Ureter (tissue), 1 donor: ENCODE measurements at regions not wholly inside any gene's neighbourhood (a gene's known extent, or its start where the extent isn't known, plus 50 kb on each side); places are given as distances from the start of the nearest gene placed in this dataset.
"Not testable (repeated sequence)": the region's sequence is repeated elsewhere in the genome, so short reads cannot be mapped to it uniquely, and the experiment has no call there.

Experiments
- DNase-seq: peaks from one replicate; pipeline ENCODE4 v3.0.0-alpha.2; 2020; ENCODE audit warnings: low spot score
- donor health status: DM: yes; HTN: yes; CAD: no.

DNA sequence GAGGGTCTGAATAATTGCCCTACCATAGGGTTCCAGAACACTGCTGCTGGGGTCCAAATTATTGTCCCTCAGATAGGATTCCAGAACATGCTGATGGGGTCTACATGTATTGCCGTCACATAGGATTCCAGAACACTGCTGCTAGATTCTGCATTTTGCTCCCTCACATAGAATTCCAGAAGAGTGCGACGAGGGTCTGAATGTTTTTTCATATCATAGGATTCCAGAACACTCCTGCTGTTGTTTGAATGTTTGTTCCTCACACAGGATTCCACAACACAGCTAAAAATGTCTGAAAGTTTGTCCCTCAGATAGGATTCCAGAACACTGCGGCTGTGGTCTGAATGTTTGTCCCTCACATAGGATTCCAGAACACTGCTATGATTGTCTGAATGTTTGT, 198.1 kb downstream of the FOXD4L6 start:
- DNase-seq: not testable (repeated sequence)

DNA sequence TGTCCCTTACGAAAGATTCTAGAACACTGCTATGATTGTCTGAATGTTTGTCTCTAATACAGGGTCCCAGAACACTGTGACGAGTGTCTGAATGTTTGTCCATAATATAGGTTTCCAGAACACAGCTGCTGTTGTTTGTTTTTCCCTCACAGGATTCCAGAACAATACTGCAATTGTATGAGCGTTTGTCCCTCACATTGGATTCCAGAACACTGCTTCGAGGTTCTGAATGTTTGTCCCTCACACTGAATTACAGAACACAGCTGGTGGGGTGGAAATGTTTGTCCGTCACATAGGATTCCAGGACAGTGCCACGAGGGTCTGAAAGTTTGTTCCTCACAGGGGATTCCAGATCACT, 199.0 kb downstream of the FOXD4L6 start:
- DNase-seq: not testable (repeated sequence)

DNA sequence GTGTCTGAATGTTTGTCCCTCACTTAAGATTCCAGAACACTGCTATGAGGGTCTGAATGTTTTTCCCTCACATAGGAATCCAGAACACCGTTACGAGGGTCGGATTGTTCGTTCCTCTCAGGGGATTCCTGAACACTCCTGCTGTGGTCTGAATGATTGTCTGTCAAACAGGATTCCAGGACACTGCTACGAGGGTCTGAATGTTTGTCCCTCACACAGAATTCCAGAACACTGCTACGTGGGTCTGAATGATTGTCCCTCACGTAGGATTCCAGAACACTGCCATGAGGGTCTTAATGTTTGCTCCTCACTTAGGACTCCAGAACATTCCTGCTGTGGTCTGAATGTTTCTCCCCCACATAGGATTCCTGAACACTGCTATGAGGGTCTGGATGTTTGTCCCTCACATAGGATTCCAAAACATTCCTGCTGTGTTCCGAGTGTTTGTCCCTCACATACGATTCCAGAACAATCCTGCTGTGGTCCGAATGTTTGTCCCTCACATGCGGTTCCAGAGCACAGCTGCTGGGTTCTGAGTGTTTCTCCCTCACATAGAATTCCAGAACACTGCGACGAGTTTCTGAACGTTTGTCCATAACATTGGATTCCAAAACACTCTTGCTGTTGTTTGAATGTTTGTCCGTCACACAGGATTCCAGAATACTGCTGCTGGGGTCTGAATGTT, 199.5 kb downstream of the FOXD4L6 start:
- no peak for DNase-seq

DNA sequence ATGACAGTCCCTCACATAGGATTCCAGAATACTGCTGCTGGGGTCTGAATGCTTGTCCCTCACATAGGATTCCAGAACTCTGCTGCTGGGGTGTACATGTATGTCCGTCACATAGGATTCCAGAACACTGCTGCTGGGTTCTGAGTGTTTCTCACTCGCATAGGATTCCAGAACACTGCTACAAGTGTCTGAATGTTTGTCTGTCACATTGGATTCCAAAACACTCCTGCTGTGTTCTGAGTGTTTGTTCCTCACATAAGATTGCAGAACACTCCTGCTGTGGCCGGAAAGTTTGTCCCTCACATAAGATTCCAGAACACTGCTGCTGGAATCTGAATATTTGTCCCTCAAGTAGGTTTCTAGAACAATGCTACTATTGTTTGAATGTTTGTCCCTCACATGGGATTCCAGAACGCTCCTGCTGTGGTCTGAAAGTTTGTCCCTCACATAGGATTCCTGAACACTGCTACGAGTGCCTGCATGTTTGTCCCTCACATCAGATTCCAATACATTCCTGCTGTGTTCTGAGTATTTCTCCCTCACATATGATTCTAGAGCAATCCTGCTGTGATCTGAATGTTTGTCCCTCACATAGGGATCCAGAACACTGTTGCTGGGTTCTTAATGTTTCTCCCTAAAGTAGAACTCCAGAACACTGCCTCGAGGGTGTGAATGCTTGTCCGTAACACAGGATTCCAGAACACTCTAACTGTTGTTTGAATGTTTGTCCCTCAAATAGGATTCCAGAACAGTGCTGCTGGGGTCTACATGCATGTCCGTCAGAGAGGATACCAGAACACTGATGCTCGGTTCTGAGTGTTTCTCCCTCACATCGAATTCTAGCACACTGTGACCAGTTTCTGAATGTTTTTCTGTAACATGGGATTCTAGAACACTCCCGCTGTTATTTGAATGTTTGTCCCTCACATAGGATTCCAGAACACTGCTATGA, 200.4 kb downstream of the FOXD4L6 start:
- DNase-seq: no peak

DNA sequence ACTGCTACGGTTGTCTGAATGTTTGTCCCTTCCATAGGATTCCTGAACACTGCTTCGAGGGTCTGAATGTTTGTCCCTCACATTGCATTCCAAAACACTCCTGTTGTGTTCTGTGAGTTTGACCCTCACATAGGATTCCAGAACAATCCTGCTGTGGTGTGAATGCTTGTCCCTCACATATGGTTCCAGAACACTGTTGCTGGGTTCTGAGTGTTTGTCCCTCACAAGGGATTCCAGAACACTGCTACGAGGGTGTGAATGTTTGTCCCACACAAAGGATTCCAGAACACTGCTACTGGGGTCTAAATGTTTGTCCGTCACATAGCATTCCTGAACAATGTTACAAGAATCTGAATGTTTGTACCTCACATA, 201.2 kb downstream of the FOXD4L6 start:
- no peak for DNase-seq

DNA sequence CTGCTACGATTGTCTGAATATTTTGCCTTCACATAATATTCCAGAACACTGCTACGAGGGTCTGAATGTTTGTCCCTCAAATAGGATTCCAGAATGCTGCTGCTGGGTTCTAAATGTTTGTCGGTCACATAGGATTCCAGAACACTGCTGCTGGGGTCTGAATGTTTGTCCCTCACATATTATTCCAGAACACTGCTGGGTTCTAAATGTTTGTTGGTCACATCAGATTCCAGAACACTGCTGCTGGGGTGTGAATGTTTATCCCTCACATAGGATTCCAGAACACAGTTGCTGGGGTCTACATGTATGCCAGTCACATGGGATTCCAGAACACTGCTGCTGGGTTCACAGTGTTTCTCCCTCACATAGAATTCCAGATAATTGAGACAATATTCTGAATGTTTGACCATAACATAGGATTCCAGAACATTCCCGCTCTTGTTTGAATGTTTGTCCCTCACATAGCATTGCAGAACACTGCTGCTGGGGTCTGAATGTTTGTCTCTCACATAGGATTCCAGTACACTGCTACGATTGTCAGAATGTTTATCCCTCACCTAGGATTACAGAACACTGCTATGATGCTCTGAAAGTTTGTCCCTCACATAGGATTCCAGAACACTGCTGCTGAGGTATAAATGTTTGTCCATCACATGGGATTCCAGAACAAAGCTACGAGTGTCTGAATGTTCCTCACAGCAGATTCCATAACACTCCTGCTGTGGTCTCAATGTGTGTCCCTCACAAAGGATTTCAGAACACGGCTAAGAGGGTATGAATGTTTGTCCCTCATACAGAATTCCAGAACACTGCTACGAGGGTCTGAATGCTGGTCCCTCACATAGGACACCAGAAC, 201.8 kb downstream of the FOXD4L6 start:
- no peak for DNase-seq

DNA sequence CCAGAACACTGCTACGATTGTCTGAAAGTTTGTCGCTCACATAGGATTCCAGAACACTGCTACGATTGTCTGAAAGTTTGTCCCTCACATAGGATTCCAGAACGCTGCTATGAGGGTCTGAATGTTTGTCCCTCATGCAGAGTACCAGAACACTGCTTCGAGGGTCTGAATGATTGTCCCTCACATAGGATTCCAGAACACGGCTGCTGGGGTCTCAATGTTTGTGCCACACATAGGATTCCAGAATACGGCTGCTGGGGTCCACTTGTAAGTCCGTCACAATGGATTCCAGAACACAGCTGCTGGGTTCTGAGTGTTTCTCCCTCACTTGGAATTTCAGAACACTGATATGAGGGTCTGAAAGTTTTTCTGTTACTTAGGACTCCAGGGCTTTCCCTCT, 203.3 kb downstream of the FOXD4L6 start:
- no peak for DNase-seq

DNA sequence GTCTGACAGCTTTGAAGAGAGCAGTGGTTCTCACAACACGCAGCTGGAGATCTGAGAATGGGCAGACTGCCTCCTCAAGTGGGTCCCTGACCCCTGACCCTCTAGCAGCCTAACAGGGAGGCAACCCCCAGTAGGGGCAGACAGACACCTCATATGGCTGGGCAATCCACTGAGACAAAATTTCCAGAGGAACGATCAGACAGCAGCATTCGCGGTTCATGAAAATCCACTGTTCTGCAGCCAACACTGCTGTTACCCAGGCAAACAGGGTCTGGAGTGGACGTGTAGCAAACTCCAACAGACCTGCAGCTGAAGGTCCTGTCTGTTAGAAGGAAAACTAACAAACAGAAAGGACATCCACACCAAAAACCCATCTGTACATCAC, 212.1 kb downstream of the FOXD4L6 start:
- DNase-seq: not testable (repeated sequence)

DNA sequence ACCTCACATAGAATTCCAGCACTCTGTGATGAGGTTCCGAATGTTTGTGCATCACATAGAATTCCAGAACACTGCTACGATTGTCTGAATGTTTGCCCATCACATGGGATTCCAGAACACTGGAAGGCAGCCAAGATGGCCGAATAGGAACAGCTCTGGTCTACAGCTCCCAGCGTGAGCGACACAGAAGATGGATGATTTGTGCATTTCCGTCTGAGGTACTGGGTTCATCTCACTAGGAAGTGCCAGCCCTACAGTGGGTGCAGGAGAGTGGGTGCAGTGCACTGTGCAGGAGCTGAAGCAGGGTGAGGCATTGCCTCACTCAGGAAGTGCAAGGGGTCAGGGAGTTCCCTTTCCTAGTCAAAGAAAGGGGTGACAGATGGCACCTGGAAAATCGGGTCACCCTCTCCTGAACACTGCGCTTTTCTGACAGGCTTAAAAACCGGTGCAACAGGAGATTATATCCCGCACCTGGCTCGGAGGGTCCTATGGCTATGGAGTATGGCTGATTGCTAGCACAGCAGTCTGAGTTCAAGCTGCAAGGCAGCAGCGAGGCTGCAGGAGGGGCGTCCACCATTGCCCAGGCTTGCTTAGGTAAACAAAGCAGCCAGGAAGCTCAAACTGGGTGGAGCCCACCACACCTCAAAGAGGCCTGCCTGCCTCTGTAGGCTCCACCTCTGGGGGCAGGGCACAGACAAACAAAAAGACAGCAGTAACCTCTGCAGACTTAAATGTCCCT, 212.7 kb downstream of the FOXD4L6 start:
- DNase-seq: not testable (repeated sequence)

DNA sequence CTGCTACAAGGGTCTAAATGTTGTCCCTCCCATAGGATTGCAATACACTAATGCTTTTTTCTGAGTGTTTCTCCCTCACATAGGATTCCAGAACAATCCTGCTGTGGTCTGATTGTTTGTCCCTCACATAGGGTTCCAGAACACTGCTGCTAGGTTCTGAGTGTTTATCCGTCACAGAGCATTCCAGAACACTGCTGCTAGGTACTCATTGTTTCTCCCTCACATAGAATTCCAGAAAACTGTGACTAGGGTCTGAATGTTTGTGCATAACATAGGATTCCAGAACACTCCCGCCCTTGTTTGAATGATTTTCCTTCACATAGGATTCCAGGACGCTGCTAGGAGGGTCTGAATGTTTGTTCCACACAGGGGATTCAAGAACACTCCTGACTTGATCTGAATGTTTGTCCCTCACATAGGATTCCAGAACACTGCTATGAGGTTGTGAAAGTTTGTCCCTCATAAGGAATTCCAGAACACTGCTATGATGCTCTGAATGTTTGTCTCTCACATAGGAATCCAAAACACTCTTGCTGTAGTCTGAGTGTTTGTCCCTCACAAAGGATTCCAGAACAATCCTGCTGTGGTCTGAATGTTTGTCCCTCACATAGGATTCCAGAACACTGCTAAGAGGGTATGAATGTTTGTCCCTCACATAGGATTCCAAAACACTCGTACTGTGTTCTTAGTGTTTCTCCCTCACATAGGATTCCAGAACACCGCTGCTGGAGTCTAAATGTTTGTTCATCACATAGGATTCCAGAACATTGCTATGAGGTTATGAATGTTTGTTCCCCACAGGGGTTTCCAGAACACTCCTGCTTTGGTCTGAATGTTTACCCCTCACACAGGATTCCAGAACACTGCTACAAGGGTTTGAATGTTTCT, 213.5 kb downstream of the FOXD4L6 start:
- DNase-seq: no peak

DNA sequence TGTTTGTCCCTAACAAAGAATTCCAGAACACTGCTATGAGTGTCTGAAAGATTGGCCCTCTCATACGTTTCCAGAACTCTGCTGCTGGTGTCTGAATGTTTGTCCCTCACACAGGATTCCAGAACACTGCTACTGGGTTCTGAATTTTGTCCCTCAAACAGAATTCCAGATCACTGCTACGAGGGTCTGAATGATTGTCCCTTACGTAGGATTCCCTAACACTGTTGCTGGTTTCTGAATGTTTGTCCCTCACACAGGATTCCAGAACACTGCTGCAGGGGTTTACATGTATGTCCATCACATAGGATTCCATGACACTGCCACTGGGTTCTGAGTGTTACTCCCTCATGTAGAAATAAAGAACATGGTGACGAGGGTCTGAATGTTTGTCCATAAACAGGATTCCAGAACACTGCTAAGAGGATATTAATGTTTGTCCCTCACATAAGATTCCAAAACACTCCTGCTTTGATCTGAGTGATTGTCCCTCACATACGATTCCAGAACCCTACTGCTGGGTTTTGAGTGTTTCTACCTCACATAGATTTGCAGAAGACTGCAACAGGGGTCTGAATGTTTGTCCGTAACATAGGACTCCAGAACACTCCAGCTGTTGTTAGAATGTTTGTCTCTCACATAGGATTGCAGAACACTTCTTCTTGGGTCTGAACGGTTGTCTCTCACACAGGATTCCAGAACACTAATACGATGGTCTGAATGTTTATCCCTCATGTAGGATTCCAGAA, 214.4 kb downstream of the FOXD4L6 start:
- DNase-seq: no peak

DNA sequence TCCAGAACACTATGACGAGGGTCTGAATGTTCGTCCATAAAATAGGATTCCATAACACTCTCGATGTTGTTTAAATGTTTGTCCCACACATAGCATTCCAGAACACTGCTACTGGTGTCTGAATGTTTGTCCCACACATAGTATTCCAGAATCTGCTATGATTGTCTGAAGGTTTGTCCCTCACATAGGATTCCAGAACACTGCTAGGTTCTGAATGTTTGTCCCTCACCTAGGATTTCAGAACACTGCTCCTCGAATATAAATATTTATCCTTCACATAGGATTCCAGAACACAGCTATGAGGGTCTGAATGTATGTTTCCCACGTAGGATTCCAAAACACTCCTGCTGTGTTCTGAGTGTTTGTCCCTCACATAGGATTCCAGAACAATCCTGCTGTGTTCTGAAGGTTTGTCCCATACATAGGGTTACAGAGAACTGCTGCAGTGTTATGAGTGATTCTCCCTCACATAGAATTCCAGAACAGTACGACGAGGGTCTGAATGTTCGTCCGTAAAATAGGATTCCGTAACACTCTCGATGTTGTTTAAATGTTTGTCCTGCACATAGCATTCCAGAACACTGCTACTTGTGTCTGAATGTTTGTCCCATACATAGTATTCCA, 215.3 kb downstream of the FOXD4L6 start:
- DNase-seq: no peak

DNA sequence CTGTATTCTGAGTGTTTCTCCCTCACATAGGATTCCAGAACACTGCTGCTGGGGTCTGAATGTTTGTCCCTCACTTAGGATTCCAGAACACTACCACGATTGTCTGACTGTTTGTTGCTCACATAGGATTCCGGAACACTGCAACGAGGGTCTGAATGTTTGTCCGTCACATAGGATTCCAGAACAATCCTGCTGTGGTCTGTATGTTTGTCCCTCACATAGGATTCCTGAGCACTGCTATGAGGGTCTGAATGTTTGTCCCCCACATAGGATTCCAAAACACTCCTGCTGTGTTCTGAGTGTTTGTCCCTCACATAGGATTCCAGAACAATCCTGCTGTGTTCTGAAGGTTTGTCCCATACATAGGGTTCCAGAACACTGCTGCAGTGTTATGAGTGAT, 215.8 kb downstream of the FOXD4L6 start:
- not testable (repeated sequence) for DNase-seq

DNA sequence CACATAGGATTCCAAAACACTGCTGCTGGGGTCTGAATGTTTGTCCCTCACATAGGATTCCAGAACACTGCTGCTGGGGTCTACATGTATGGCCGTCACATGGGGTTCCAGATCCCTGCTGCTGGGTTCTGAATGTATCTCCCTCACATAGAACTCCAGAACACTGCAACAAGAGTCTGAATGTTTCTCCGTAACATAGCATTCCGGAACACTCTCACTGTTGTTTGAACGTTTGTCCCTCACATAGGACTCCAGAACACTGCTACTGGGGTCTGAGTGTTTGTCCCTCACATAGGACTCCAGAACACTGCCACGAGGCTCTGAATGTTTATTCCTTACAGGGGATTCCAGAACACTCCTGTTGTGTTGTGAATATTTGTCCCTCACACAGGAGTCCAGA, 216.8 kb downstream of the FOXD4L6 start:
- DNase-seq: no peak

DNA sequence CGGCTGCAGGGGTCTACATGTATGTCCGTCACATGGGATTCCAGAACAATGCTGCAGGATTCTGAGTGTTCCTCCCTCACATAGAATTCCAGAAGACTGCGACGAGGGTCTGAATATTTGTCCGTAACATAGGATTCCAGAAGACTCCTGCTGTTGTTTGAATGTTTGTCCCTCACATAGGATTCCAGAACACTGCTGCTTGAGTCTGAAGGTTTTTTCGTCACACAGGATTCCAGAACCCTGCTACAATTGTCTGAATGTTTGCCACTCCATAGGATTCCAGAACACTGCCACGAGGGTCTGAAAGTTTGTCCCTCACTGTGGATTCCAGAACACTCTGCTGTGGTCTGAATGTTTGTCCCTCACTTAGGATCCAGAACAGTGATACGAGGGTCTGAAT, 217.5 kb downstream of the FOXD4L6 start:
- not testable (repeated sequence) for DNase-seq

DNA sequence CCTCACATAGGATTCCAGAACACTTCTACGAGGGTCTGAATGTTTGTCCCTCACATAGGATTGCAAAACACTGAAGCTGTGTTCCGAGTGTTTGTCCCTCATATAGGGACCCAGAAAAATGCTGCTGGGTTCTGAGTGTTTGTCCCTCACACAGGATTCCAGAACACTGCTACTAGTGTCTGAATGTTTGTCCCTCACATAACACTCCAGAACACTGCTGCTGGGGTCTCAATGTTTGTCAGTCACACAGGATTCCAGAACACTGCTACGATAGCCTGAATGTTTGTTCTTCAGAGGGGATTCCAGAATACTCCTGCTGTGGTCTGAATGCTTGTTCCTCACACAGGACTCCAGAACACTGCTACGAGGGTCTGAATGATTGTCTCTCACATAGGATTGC, 218.7 kb downstream of the FOXD4L6 start:
- no peak for DNase-seq

DNA sequence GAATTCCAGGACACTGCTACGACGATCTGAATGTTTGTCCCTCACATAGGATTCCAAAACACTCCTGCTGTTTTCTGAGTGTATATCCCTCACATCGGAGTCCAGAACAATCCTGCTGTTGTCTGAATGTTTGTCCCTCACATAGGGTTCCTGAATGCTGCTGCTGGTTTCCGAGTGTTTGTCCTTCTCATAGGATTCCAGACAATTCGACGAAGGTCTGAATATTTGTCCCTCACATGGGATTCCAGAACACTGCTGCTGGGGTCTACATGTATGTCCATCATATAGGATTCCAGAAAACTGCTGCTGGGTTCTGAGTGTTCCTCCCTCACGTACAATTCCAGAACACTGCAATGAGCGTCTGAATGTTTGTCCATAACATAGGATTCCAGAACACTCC, 219.4 kb downstream of the FOXD4L6 start:
- not testable (repeated sequence) for DNase-seq

DNA sequence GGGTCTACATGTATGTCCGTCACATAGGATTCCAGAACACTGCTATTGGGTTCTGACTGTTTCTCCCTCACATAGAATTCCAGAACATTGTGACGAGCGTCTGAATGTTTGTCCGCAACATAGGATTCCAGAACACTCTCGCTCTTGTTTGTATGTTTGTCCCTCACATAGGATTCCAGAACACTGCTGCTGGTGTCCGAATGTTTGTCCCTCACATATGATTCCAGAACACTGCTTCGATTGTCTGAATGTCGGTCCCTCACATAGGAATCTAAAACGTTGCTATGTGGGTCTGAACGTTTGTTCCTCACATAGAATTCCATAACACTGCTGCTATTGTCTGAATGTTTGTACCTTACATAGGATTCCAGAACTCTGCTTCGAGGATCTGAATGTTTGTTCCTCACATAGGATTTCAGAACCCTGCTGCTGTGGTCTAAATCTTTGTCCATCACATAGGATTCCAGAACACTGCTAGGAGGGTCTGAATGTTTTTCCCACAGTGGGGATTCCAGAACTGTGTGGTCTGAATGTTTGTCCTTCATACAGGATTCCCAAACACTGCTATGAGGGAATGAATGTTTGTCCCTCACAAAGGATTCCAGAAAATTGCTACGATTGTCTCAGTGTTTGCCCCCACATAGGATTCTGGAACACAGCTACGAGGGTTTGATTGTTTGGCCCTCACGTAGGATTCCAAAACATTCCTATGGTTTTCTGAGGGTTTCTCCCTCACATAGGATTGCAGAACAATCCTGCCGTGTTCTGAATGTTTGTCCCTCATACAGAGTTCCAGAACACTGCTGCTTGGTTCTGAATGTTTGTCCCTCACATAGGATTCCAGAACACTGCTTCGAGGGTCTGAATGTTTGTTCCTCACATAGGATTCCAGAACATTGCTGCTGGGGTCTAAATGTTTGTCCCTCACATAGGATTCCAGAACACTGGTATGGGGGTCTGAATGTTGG, 220.5 kb downstream of the FOXD4L6 start:
- DNase-seq: no peak
